GM12874 (cell line): ENCODE measurements at regions not wholly inside any gene's neighbourhood (a gene's known extent, or its start where the extent isn't known, plus 50 kb on each side); places are given as distances from the start of the nearest gene placed in this dataset.

Experiments
- TF ChIP-seq, protein P1 (sequence below): IDR thresholded peaks from 2 replicates; pipeline ENCODE4 v1.5.1; 2011; ENCODE audit warnings: low read depth, mild to moderate bottlenecking, control low read depth, low read length, moderate library complexity; ENCODE audit not compliant: insufficient read depth

DNA sequence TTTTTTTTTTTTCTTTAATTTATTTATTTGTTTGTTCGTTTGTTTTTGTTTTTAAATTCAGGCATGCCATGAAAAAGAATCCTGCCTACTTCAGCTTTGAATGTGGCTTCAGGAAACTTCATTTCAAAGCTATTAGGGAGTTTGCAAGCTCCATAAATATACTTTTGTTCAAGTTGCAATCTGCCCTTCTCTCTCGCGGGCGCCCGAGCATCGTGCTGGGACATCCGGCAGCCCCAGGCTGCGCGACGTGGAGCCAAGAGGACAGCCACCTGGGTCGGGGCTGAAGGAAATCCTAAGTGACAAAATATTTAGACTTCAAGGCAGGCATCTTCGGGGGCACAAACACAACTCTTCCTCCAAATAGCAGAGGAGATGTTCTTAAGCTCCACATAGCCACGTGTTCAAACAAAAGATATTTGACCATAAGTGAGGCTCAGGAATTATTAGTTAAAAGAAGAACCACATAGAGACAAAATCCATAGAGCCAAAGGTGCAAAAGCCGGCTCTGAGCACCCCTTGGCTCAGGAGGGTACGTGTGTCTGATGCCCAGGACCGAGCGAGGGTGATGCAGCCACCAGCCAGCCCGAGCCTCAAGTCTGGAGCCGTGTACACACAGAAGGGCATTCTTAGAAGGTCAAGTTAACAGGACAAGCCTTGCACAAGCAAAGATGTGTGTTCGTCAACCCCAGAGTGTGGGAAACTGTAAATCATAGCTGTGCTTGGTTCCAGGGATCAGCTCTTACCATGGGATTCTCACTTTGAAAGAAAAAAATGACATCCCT lies 256.5 kb upstream of the SALL3 start:
- TF ChIP-seq, protein P1, sequence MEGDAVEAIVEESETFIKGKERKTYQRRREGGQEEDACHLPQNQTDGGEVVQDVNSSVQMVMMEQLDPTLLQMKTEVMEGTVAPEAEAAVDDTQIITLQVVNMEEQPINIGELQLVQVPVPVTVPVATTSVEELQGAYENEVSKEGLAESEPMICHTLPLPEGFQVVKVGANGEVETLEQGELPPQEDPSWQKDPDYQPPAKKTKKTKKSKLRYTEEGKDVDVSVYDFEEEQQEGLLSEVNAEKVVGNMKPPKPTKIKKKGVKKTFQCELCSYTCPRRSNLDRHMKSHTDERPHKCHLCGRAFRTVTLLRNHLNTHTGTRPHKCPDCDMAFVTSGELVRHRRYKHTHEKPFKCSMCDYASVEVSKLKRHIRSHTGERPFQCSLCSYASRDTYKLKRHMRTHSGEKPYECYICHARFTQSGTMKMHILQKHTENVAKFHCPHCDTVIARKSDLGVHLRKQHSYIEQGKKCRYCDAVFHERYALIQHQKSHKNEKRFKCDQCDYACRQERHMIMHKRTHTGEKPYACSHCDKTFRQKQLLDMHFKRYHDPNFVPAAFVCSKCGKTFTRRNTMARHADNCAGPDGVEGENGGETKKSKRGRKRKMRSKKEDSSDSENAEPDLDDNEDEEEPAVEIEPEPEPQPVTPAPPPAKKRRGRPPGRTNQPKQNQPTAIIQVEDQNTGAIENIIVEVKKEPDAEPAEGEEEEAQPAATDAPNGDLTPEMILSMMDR: no peak

DNA sequence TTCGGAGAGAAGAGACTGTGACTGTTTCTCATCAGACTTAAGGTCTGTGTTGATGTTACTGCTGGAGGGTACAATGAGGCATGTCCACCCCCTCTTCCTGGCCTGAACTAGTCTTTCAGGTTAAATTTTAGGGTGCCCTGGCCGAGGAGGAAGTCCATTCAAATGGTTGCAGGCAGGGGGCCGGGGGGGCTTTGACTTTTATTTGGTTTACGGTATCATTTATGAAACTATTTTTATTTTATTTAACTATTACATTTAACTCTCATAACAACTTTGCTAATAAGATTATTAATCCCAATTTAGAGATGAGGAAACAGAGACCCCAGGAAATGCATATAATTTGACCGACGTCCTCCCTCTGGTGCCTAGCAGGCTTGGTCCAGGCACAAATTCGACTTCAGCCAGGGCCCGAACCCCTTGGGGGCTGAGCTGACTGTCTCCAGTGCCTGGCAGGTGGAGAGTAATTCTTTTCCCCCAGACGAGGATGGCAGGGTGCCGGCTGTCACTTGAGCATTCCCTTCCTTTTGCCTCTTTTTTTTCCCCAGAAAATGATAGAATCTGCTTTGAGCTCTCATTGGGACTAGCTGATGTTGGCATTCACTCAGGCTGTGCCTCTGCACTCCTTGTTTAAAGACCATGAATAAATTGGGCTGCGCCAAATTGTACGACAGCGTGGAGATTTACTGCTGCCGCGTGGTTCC lies 255.3 kb upstream of the SALL3 start:
- TF ChIP-seq, protein P1: no peak

DNA sequence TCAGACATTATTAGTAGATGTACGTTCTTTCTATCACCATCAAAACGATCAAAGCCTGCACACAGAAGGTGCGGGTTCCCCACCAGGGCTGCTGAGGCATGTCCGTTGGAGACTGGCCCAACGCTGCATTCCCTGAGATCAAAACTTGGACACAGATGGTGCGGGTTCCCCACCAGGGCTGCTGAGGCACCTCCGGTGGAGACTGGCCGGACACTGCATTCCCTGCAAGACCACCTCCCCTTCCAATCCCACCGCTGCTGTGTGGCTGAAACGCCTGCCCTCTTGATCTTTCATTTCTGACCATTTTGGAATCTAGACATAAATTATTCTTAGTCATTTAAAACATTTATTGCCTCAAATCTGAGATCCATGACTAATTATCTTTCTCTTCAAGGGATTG lies 254.2 kb upstream of the SALL3 start:
- TF ChIP-seq, protein P1: no peak

DNA sequence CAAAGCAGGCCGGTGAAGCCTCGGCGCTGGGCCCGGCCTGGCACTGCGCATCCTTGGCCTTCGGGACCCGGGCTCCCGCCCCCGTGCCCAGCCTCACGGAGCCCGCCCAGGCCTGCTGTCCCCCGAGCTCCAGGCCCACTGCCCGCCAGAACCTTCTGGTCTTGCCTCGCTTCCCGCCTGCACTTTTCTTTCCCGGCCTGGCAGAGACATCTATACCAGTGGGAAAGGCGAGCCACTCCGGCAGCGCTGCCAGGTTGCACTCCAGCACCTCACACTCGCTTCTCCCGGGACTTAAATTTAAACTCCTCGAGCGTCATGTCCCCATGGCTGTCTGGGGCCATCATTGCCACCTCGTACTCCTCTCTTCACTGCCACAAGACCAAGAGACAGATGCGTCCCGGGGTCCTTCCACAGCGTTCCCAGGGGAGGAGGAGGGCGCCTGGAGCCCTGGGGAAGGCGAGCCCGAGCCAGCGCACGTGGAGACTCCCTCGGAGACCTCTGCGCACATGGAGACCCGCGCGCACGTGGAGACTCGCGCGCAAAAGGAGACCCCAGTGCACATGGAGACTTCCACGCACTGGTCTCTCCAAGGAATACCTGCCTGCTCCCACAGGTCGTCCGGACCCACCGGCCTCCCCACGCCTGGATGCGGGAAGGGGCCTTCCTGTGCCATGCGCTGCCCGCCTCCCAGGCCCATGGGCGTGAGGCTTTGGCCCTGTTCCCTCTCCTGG lies 253.1 kb upstream of the SALL3 start:
- TF ChIP-seq, protein P1: no peak

DNA sequence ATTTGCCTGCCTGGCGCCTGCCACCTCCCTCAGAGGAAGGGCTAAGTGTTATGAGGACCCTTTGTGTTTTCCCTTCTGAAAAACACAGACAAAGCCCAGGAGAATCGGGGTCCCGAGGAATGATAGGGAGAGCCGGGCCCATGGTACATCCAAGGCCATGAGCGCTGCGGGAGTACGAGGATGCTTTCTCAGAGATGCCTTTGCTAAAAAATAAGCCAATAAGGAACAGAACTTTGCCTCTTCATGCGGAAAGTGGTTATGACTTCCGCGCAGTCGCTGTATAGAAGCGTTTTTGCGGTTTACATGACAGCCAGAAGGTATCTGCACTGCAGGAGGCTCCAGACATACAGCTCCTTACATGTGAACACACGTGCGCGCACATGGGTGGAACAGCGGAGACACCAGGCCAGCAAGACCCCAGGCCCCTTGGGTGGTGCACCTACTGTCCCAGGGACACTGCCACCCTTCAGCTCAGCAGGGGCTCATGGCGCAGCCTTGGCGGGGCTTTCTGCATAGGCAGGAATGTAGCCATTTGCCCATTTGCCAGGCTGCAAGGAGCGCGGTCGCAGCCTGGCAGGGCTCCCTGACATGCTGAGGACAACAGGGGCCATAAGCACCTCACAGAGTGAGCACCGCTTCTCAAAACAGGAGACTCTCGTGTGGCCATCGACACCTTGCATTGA lies 252.4 kb upstream of the SALL3 start:
- TF ChIP-seq, protein P1: no peak

DNA sequence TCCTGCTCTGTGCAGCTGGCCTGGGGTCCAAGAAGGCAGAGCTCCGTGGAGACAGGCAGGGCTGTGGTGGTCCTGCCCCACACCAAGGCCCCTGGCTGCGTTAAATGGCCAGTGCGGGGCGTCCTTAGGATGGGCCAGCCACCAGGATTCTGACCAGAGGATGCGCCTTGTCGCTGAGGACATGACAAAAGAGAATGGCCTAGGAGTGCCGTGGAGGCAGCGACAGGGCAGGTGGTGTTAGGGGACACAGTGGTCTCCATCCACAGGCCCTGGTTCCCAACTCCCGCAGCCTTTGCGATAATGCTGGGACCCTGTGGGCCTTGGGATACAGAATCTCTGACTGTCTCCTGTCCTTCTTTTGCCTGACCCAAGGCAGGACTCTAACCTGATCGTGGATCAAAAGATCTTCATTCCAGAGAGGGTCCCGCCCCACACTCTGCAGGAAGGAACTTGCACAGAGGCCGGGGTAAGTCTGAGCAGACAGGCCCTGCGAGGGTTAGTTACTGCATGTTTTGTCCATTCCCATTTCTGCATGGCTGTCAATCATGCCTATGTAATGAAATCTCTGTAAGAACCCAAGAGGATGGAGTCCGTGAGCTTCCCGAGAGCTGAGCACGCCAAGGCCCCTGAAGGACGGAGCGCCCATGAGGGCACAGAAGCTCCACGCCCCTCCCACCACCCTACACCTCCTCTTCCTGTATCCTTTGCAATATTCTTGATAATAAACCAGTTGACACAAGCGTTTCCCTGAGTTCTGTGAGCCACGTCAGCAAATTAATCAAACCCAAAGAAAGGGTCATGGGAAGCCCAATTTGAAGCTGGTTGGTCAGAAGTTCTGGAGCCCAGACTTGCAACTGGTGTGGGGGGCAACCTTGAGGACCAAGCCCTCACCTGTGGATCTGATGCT lies 251.5 kb upstream of the SALL3 start:
- TF ChIP-seq, protein P1: no peak
